Mucosa of rectum (tissue), 2 donors: ENCODE measurements at regions not wholly inside any gene's neighbourhood (a gene's known extent, or its start where the extent isn't known, plus 50 kb on each side); places are given as distances from the start of the nearest gene placed in this dataset.
A peak's percentile ranks its signal among the peaks of the same experiment; 100 is the strongest.
"Not testable (repeated sequence)": the region's sequence is repeated elsewhere in the genome, so short reads cannot be mapped to it uniquely, and the experiment has no call there.

Experiments used
- H3K27ac ChIP-seq, 2 donors: one replicate each; pipeline ENCODE4 v1.7.0; 2013; ENCODE audit warnings: inconsistent platforms in 2 of 2, low read depth in 2 of 2, low read length in 2 of 2
- H3K27me3 ChIP-seq, 2 donors: one replicate each; pipeline ENCODE4 v1.7.0; 2013; ENCODE audit warnings: low read length in 2 of 2; ENCODE audit not compliant: control insufficient read depth in 2 of 2, insufficient read depth in 2 of 2
- H3K36me3 ChIP-seq, 2 donors: one replicate each; pipeline ENCODE4 v1.7.0; 2013; ENCODE audit warnings: low read length in 2 of 2; ENCODE audit not compliant: control insufficient read depth in 2 of 2, insufficient read depth in 2 of 2
- H3K4me1 ChIP-seq, 2 donors: one replicate each; pipeline ENCODE4 v1.7.0; 2013; ENCODE audit warnings: low read length in 2 of 2, mild to moderate bottlenecking in 1 of 2; ENCODE audit not compliant: control insufficient read depth in 2 of 2, insufficient read depth in 2 of 2
- H3K4me3 ChIP-seq, 2 donors: one replicate each; pipeline ENCODE4 v1.7.0; 2013; ENCODE audit warnings: low read length in 2 of 2
- H3K9ac ChIP-seq, 2 donors: one replicate each; pipeline ENCODE4 v1.7.0; 2013; ENCODE audit warnings: low read length in 2 of 2, low read depth in 1 of 2, mild to moderate bottlenecking in 1 of 2
- H3K9me3 ChIP-seq, 2 donors: one replicate each; pipeline ENCODE4 v1.7.0; 2013; ENCODE audit warnings: low read length in 2 of 2; ENCODE audit not compliant: control insufficient read depth in 2 of 2
- donor health status: healthy.
- donor health status: Normal muscosa, but diverticular disease.

GRCh38 chr18:57940166-57940660, 103.8 kb upstream of the NEDD4L start:
- no peak overlapping the region for H3K4me3 ChIP-seq
- no peak overlapping the region for H3K27ac ChIP-seq
- no peak overlapping the region for H3K9ac ChIP-seq
- H3K9me3 ChIP-seq, result no peaks in the 10 kb centered on the region
- no peaks in the 10 kb centered on the region for H3K27me3 ChIP-seq
- no peaks in the 10 kb centered on the region for H3K36me3 ChIP-seq
- no peaks in the 10 kb centered on the region for H3K4me1 ChIP-seq

GRCh38 chr18:57934375-57934774, 109.7 kb upstream of the NEDD4L start:
- not testable (repeated sequence) for H3K4me3 ChIP-seq, H3K9me3 ChIP-seq, H3K36me3 ChIP-seq, H3K9ac ChIP-seq, H3K4me1 ChIP-seq, H3K27ac ChIP-seq, H3K27me3 ChIP-seq

GRCh38 chr18:57931038-57931437, 113.0 kb upstream of the NEDD4L start:
- Histone ChIP-seq H3K9ac (no peak overlapping the region), H3K4me1 (peaks cover 0 to 5% of the 10 kb centered on the region in 2 donors), H3K36me3 (no peaks in the 10 kb centered on the region), H3K27me3 (no peaks in the 10 kb centered on the region), H3K27ac (no peak overlapping the region), H3K9me3 (no peaks in the 10 kb centered on the region), H3K4me3 (peak overlapping the region in 1 of 2 donors; percentile 29)

GRCh38 chr18:57930476-57930875, 113.5 kb upstream of the NEDD4L start:
- Histone ChIP-seq H3K4me3 (peak overlapping the region in 1 of 2 donors; percentile 29), H3K9me3 (no peaks in the 10 kb centered on the region)

GRCh38 chr18:57929922-57930321, 114.1 kb upstream of the NEDD4L start:
- no peaks in the 10 kb centered on the region for H3K9me3 ChIP-seq
- peaks cover 0 to 5% of the 10 kb centered on the region in 2 donors for H3K4me1 ChIP-seq
- no peak overlapping the region for H3K9ac ChIP-seq
- H3K27me3 ChIP-seq, result no peaks in the 10 kb centered on the region
- H3K4me3 ChIP-seq, result no peak overlapping the region
- H3K27ac ChIP-seq, result no peak overlapping the region
- no peaks in the 10 kb centered on the region for H3K36me3 ChIP-seq

More at GRCh38 chr18:57930476-57930875, 113.5 kb upstream of the NEDD4L start:
- H3K9ac ChIP-seq, result no peak overlapping the region
- H3K36me3 ChIP-seq, result no peaks in the 10 kb centered on the region
- peaks cover 0 to 5% of the 10 kb centered on the region in 2 donors for H3K4me1 ChIP-seq
- H3K27me3 ChIP-seq, result no peaks in the 10 kb centered on the region
- no peak overlapping the region for H3K27ac ChIP-seq

- no peak overlapping the region for H3K4me3 ChIP-seq
- H3K27me3 ChIP-seq, result no peaks in the 10 kb centered on the region
- H3K27ac ChIP-seq, result no peak overlapping the region
These were observed 115.6 kb upstream of the NEDD4L start for GRCh38 chr18:57928466-57928865.

GRCh38 chr18:57927511-57927910, 116.5 kb upstream of the NEDD4L start:
- Histone ChIP-seq H3K27ac (no peak overlapping the region), H3K9ac (no peak overlapping the region), H3K4me1 (peaks cover 0 to 5% of the 10 kb centered on the region in 2 donors), H3K27me3 (no peaks in the 10 kb centered on the region), H3K9me3 (no peaks in the 10 kb centered on the region), H3K4me3 (no peak overlapping the region), H3K36me3 (no peaks in the 10 kb centered on the region)

More at GRCh38 chr18:57928466-57928865, 115.6 kb upstream of the NEDD4L start:
- Histone ChIP-seq H3K36me3 (no peaks in the 10 kb centered on the region), H3K9ac (no peak overlapping the region), H3K9me3 (no peaks in the 10 kb centered on the region), H3K4me1 (peaks cover 0 to 5% of the 10 kb centered on the region in 2 donors)

GRCh38 chr18:57925706-57926105, 118.3 kb upstream of the NEDD4L start:
- no peaks in the 10 kb centered on the region for H3K27me3 ChIP-seq
- no peak overlapping the region for H3K4me3 ChIP-seq
- H3K27ac ChIP-seq, result no peak overlapping the region
- no peaks in the 10 kb centered on the region for H3K36me3 ChIP-seq
- H3K9me3 ChIP-seq, result no peaks in the 10 kb centered on the region
- no peak overlapping the region for H3K9ac ChIP-seq
- peaks cover 0 to 3% of the 10 kb centered on the region in 2 donors for H3K4me1 ChIP-seq

- H3K9me3 ChIP-seq, result no peaks in the 10 kb centered on the region
- no peaks in the 10 kb centered on the region for H3K4me1 ChIP-seq
- no peaks in the 10 kb centered on the region for H3K27me3 ChIP-seq
- no peak overlapping the region for H3K9ac ChIP-seq
- no peak overlapping the region for H3K27ac ChIP-seq
- no peak overlapping the region for H3K4me3 ChIP-seq
- H3K36me3 ChIP-seq, result no peaks in the 10 kb centered on the region
These were observed 120.4 kb upstream of the NEDD4L start for GRCh38 chr18:57923611-57924010.

- H3K9ac ChIP-seq, result no peak overlapping the region
- H3K27ac ChIP-seq, result no peak overlapping the region
- no peaks in the 10 kb centered on the region for H3K36me3 ChIP-seq
- H3K4me3 ChIP-seq, result no peak overlapping the region
- H3K4me1 ChIP-seq, result no peaks in the 10 kb centered on the region
- H3K27me3 ChIP-seq, result no peaks in the 10 kb centered on the region
- no peaks in the 10 kb centered on the region for H3K9me3 ChIP-seq
These were observed 119.8 kb upstream of the ATP8B1 start for GRCh38 chr18:57922885-57923284.

GRCh38 chr18:57921708-57922107, 118.6 kb upstream of the ATP8B1 start:
- Histone ChIP-seq H3K27me3 (no peaks in the 10 kb centered on the region), H3K4me1 (no peaks in the 10 kb centered on the region), H3K9ac (no peak overlapping the region), H3K4me3 (no peak overlapping the region), H3K9me3 (no peaks in the 10 kb centered on the region), H3K27ac (no peak overlapping the region), H3K36me3 (no peaks in the 10 kb centered on the region)
